ENCODE measurements at regions not wholly inside any gene's neighbourhood (a gene's known extent, or its start where the extent isn't known, plus 50 kb on each side); places are given as distances from the start of the nearest gene placed in this dataset.

DNA sequence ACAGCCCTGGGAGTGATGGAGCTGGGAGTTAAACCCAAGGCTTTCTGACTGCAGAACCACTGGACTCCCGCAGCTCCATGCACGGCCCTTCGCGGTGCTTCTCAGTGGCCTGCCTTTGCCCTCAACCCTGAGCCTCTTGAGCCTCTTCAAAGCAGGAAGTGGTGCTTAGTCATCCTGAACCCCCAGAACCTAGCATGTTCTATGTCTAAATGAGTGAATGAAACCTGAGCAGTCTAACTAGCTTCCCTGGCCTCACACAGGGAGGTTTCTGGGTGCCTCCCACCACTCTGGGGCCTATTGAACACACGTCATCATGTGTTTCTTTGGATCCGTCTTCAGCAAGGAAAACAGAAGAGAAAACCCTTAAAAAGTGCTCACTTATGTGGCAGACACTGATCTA lies 117.9 kb upstream of the SFSWAP start:
- TF ChIP-seq, protein P1, sequence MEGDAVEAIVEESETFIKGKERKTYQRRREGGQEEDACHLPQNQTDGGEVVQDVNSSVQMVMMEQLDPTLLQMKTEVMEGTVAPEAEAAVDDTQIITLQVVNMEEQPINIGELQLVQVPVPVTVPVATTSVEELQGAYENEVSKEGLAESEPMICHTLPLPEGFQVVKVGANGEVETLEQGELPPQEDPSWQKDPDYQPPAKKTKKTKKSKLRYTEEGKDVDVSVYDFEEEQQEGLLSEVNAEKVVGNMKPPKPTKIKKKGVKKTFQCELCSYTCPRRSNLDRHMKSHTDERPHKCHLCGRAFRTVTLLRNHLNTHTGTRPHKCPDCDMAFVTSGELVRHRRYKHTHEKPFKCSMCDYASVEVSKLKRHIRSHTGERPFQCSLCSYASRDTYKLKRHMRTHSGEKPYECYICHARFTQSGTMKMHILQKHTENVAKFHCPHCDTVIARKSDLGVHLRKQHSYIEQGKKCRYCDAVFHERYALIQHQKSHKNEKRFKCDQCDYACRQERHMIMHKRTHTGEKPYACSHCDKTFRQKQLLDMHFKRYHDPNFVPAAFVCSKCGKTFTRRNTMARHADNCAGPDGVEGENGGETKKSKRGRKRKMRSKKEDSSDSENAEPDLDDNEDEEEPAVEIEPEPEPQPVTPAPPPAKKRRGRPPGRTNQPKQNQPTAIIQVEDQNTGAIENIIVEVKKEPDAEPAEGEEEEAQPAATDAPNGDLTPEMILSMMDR (optimal IDR thresholded peaks at IDR 0.05 in 1 of 3, IDR thresholded peaks at IDR 0.05 in 1 of 3, conservative IDR thresholded peaks at IDR 0.05 in 1 of 3; ENCODE audit: extremely low read depth in 1 of 3, insufficient read depth in 2 of 3, low read length in 3 of 3) = no peak
- TF ChIP-seq EZH2 (IDR thresholded peaks at IDR 0.05; ENCODE audit: low read length) = no peak

Data from keratinocyte (primary cell).